Bronchial epithelial cell (primary cell): ENCODE measurements at regions not wholly inside any gene's neighbourhood (a gene's known extent, or its start where the extent isn't known, plus 50 kb on each side); places are given as distances from the start of the nearest gene placed in this dataset.

Source experiments
- DNase-seq: peaks from one replicate; pipeline ENCODE4 v3.0.0-alpha.2; 2010; ENCODE audit warnings: low read depth
- FAIRE-seq: peaks from 2 replicates; lab custom pipeline; 2011; peaks lifted over from hg19 to GRCh38; lab: Jason Lieb, UNC
- H3K27me3 ChIP-seq: 2 replicates; pipeline ENCODE4 v1.5.1; 2011; ENCODE audit warnings: low read length; ENCODE audit not compliant: control insufficient read depth, insufficient read depth
- H3K36me3 ChIP-seq: 2 replicates; pipeline ENCODE4 v1.5.1; 2011; ENCODE audit warnings: low read length; ENCODE audit not compliant: control insufficient read depth, insufficient read depth
- H3K4me3 ChIP-seq: 2 replicates; pipeline ENCODE4 v1.5.1; 2011; ENCODE audit warnings: mild to moderate bottlenecking, low read depth, low read length, control low read depth
- TF ChIP-seq, protein P1 (sequence below): IDR thresholded peaks from 2 replicates; pipeline ENCODE4 v1.5.1; 2011; ENCODE audit warnings: mild to moderate bottlenecking, moderate library complexity, low read length, control low read depth, inconsistent platforms; ENCODE audit not compliant: insufficient read depth, severe bottlenecking

DNA sequence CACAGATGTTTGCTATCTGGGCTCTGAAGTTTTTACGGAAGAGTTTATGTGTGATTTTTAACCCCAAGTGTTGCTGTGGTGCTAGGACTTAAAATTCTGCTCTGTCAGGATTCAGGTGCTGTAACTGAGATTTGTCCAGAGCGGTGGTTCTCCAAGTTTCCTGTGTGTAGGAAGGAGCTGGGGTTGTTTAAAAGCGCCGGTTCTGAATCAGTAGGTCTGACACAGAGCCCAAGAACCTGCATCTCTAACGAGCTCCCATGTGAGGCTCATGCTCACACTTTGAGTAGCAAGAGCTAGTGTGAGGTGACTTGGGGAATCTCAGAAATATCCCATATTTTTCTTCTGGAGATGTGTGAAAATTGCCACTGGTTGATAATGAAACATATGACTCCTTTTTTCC, 325.5 kb downstream of the SATB1 start:
- no peak overlapping the region for H3K4me3 ChIP-seq
- H3K36me3 ChIP-seq = no peaks in the 10 kb centered on the region
- no peaks in the 10 kb centered on the region for H3K27me3 ChIP-seq
- TF ChIP-seq, protein P1, sequence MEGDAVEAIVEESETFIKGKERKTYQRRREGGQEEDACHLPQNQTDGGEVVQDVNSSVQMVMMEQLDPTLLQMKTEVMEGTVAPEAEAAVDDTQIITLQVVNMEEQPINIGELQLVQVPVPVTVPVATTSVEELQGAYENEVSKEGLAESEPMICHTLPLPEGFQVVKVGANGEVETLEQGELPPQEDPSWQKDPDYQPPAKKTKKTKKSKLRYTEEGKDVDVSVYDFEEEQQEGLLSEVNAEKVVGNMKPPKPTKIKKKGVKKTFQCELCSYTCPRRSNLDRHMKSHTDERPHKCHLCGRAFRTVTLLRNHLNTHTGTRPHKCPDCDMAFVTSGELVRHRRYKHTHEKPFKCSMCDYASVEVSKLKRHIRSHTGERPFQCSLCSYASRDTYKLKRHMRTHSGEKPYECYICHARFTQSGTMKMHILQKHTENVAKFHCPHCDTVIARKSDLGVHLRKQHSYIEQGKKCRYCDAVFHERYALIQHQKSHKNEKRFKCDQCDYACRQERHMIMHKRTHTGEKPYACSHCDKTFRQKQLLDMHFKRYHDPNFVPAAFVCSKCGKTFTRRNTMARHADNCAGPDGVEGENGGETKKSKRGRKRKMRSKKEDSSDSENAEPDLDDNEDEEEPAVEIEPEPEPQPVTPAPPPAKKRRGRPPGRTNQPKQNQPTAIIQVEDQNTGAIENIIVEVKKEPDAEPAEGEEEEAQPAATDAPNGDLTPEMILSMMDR = no peak
- DNase-seq (no peak), FAIRE-seq (peak; percentile 23)

- H3K4me3 ChIP-seq = no peak overlapping the region
- no peaks in the 10 kb centered on the region for H3K36me3 ChIP-seq
- DNase-seq = peak; percentile 98
- TF ChIP-seq, protein P1 = no peak
- no peak for FAIRE-seq
- H3K27me3 ChIP-seq = no peaks in the 10 kb centered on the region
Measured at GRCh38 chr3:18098960-18099587, 326.1 kb downstream of the SATB1 start.

- Histone ChIP-seq H3K36me3 (no peaks in the 10 kb centered on the region), H3K27me3 (no peaks in the 10 kb centered on the region), H3K4me3 (no peak overlapping the region)
- TF ChIP-seq, protein P1 = no peak
- DNase-seq = no peak
- no peak for FAIRE-seq
Measured at GRCh38 chr3:18097989-18098388, 327.1 kb downstream of the SATB1 start.

DNA sequence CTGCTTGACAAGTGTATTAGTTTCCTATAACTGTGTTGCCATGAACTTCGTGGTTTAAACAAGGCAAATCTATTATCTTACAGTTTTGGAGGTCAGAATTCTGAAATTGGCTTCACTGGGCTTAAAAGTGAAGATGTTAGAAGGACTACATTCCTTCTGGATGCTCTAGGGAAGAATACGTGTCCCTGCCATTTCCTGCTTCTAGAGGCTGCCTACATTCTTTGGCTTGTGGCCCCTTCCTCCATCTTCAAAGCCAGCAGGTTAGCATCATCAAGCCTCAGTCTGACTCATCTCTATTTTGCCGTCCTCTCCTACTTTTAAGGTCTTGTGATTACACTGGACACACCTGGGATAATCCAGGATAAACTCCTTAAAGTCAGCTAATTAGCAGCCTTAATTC, 327.7 kb downstream of the SATB1 start:
- FAIRE-seq (no peak), DNase-seq (no peak)
- Histone ChIP-seq H3K27me3 (no peaks in the 10 kb centered on the region), H3K36me3 (no peaks in the 10 kb centered on the region), H3K4me3 (no peak overlapping the region)
- TF ChIP-seq, protein P1 = no peak

- FAIRE-seq (no peak), DNase-seq (peak; percentile 25)
- Histone ChIP-seq H3K4me3 (no peak overlapping the region), H3K27me3 (no peaks in the 10 kb centered on the region), H3K36me3 (no peaks in the 10 kb centered on the region)
- TF ChIP-seq, protein P1 = no peak
Measured at GRCh38 chr3:18092726-18093125, 332.4 kb downstream of the SATB1 start.

- DNase-seq (no peak), FAIRE-seq (no peak)
- TF ChIP-seq, protein P1 = no peak
- H3K36me3 ChIP-seq = no peaks in the 10 kb centered on the region
- H3K4me3 ChIP-seq = no peak overlapping the region
- H3K27me3 ChIP-seq = no peaks in the 10 kb centered on the region
Measured at GRCh38 chr3:18090377-18090776, 334.8 kb downstream of the SATB1 start.
